ENCODE measurements at regions not wholly inside any gene's neighbourhood (a gene's known extent, or its start where the extent isn't known, plus 50 kb on each side); places are given as distances from the start of the nearest gene placed in this dataset.
"Not testable (repeated sequence)": the region's sequence is repeated elsewhere in the genome, so short reads cannot be mapped to it uniquely, and the experiment has no call there.

GRCh38 chr10:53331460-53331859 lies 558.9 kb upstream of the MBL2 start:
- DNase-seq (ENCODE audit: low spot score), result no peak

- not testable (repeated sequence) for DNase-seq (ENCODE audit: low spot score)
These were observed 554.1 kb upstream of the MBL2 start for GRCh38 chr10:53326401-53327305.

GRCh38 chr10:53325066-53325465 lies 552.5 kb upstream of the MBL2 start:
- DNase-seq (ENCODE audit: low spot score), result no peak

- DNase-seq (ENCODE audit: low spot score), result no peak
These were observed 543.1 kb upstream of the MBL2 start for GRCh38 chr10:53315709-53316108.

DNA sequence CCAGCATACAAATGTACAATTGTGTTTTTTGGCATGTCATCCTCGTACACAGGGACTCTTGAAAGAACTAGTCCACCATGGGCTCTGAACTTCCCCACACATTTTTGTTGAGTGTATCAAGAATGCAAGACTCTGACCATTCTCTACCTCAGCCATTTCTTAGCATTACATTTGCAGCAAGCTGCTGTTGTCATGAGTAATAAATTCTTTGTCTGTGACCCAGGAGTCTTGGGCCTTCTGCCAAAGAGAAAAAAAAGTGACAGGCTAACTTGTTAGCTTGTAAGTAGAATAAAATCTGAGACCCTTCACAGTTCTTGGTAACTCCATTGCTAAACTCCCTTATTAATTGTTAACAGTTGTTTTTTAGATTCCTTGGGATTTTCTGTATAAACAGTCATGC lies 542.3 kb upstream of the MBL2 start:
- DNase-seq (ENCODE audit: low spot score), result no peak

- DNase-seq (ENCODE audit: low spot score), result no peak
These were observed 525.9 kb upstream of the MBL2 start for GRCh38 chr10:53298443-53298842.

DNA sequence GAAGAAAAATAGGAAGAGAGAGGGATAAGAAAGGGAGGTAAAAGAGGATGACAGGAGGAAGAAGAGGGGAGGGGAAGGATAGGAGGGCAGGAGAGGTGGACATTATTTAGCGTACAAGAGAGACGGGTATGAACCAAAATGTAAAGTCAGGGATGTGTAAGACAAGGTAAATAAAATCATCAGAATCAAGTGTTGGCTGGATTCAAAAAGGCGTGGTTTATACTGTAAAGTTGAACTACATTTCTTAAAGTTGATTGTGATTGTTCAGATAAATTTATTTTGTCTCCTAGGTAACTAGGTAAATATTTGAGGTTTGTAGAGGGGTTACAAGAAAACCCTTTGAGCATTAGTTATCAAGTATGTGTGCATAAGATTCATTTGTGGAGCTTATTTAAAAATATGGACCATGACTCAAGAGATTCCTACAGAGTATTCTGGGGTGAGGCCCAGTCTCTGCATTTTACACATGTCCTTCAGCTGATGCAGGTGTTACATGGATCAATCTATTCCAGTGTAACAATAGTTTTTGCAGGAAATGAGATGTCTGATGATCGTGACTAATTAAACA lies 512.1 kb upstream of the MBL2 start:
- DNase-seq (ENCODE audit: low spot score), result no peak

GRCh38 chr10:53276797-53277196 lies 504.2 kb upstream of the MBL2 start:
- no peak for DNase-seq (ENCODE audit: low spot score)

DNA sequence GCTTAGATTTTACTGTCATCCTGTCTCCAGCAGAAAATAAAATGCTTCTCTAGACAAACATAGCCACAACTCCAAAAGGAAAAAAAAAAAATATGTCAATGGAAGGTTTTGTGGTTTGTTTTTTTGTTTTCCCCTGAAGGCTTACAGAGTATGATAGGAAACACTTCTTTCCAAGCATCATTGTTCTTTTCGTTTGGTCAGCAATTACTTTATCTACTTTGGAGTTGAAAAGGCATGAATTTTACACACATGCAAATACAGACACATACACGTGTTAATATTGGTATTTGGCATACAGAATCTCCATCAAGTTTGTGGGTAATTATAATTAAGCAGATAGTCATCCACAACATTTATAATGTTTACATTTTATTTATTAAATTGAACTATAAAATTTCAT lies 496.9 kb upstream of the MBL2 start:
- DNase-seq (ENCODE audit: low spot score), result no peak

GRCh38 chr10:53260213-53260612 lies 487.6 kb upstream of the MBL2 start:
- DNase-seq (ENCODE audit: low spot score), result no peak

DNA sequence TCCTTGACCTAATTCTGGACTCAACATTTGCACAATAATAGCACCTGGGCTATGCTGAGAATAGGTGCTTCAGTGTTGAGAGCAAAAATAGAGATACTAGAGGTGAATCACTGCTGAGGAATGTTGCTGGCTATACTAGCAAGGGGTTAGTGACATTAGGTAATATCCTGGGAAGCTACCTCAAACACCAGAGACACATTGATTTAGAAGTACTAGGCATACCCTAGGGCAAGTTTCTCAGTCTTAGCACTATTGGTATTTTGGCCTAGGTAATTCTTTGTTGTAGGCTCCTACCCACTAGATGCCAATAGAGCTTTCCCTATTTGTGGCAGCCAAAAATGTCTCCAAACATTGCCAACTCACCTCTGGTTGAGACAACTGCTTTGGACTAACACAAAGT lies 484.0 kb upstream of the MBL2 start:
- DNase-seq (ENCODE audit: low spot score), result no peak

GRCh38 chr10:53255661-53256205 lies 483.1 kb upstream of the MBL2 start:
- DNase-seq (ENCODE audit: low spot score), result no peak

DNA sequence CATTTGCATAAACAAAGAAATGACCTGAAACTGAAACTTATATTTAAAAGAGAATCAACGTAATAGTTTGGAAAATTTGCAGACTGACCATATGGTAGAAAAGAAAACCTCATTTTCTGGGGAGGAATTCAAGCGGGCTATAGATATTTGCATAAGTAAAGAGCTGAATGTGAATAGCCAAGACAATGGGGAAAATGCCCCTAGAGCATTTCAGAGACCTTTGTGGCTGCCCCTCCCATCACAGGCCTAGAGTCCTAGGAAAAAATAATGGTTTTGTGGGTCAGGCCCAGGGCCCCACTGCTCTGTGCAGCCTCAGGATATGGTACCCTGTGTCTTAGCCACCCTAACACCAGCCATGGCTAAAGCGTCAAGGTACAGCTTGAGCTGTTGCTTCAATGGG lies 480.6 kb upstream of the MBL2 start:
- no peak for DNase-seq (ENCODE audit: low spot score)

DNA sequence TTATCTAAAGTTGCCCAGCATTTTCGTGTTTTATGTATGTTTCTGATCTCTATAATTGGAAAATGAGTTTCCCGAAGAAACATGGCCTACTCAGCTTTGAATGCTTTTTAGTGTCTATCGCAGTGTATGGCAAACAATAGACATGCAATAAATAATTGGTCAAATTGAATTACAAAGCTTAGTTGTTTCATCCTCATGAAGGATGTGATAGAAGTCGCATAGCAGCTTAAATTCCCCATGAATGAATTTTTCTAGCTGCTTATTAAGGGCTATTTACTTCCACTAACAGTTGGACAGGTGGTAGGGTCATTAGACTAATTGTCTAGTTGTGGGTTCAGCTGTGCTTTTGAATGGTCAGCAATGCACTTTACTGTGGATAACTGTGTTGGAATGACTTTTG lies 467.3 kb upstream of the MBL2 start:
- no peak for DNase-seq (ENCODE audit: low spot score)

DNA sequence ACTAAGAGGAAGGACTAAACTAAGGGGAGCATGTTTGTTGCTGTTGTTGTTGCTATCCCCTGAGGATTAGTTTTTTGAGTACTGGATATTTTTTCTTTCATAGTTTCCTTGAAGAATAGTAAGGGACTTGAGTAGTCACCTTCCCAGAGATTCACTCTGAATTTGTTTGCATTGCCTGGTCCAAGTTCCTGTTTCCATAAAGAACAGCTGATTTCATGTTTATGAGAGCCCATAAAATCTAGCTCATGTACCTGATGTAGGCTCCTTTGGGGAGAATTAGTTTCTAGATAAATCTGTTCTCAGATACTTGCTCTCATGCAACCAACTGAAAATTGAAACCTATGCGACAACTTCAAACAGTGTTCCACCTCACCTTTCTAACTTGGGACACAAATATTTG lies 464.4 kb upstream of the MBL2 start:
- DNase-seq (ENCODE audit: low spot score), result no peak

GRCh38 chr10:53233749-53234148 lies 461.2 kb upstream of the MBL2 start:
- DNase-seq (ENCODE audit: low spot score), result no peak

- DNase-seq (ENCODE audit: low spot score), result no peak
These were observed 458.1 kb upstream of the MBL2 start for GRCh38 chr10:53230651-53231050.

DNA sequence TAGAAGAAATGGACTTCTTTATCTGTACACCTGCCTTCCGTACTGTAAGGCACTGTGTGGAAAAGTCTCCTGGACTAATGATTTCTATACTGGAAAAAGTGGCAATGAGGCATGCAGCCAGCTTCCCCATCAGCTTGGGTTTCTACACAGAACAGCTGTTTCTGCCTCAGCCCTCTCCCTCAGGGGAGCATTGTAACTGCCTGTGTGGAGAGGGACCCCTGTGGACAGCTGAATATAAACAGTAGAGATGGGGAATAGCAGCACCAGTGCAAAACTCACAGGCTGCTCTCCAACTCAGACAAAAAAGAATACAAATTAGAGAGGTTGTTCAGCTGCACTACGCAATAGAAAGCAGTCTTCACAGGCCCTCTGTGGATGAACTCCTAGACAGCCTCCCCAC lies 451.3 kb upstream of the MBL2 start:
- no peak for DNase-seq (ENCODE audit: low spot score)

DNA sequence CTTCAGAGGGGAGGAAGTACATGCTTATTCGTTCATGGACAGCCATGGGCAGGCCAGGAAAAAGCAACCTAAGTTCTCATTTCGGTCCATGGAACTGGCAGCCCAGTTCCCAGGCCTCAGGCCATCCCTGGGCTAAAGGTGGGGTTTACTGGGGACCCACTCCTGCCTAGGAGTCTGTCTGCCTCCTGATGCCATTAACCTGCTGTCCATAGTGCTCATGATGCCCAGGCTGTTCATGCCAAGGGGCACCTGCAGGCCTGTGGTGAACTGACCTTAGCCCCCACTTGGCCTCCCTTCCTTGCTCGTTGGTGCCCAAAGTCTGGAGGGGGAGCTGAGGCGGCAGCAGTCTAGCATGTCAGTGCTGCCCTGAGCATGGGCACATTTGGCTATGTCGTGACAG lies 450.2 kb upstream of the MBL2 start:
- no peak for DNase-seq (ENCODE audit: low spot score)

- no peak for DNase-seq (ENCODE audit: low spot score)
These were observed 437.5 kb upstream of the MBL2 start for GRCh38 chr10:53209944-53210611.

- no peak for DNase-seq (ENCODE audit: low spot score)
These were observed 411.1 kb upstream of the MBL2 start for GRCh38 chr10:53183733-53184132.

DNA sequence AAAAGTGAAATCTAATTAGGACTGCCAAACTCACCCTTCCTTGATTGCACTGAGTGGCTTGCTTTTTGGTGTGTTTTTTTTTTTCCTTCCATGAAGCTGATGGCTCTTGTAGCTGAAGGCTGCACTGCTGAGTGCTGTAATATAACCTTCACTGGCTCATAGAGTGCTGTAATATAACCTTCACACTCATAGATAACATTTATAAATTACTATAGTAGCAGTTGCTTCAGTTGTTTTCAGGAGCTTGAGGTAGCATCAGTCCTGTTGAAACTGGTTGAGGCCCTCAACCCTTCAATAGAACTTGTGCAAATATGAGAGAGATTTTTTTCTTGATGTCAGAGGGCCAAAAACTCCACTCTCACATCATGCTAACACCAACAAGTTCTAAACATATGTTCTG lies 404.9 kb upstream of the MBL2 start:
- DNase-seq (ENCODE audit: low spot score), result no peak

DNA sequence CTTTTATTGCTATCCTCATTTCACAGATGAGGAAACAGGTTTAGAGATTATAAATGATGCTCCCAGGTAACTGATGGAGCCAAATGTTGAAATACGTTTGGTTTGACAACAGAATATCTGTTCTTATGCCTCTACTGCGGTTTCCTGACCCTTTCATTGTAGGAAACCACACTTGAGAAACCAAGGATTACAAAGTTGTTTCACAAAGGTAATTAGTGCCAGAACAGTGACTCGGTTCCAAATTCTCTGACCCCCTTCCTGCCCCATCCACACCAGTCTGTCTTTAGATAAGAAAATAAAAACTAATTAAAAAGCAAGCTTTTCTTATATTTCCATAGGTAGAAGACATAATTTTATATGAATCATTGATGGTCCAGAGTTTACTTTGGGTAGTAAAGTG lies 393.7 kb upstream of the MBL2 start:
- DNase-seq (ENCODE audit: low spot score), result no peak
